NCI-H345 (cell line): ENCODE measurements at regions not wholly inside any gene's neighbourhood (a gene's known extent, or its start where the extent isn't known, plus 50 kb on each side); places are given as distances from the start of the nearest gene placed in this dataset.

ENCODE experiments used
- DNase-seq: peaks from one replicate; lab custom pipeline; 2025; lab: John Stamatoyannopoulos, UW

DNA sequence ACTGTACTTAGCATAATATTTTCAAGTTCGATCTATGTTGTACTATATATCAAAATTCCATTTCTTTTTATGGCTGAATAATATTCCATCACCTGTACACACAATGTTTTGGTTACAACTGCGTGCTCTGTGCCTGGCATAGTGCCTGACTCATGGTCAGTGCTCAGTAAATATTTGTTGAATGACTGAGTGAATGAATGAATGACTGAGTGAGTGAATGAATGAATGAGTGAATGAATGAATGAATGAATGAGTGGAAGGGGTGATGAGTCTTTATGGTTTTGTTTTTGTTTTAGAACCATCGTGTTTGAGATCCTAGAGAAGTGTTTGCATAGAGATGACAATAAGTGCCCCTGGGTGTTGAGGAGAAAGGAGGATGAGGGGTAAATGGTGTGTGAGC is 155.3 kb downstream of the MRM1 start:
- DNase-seq = no peak

DNA sequence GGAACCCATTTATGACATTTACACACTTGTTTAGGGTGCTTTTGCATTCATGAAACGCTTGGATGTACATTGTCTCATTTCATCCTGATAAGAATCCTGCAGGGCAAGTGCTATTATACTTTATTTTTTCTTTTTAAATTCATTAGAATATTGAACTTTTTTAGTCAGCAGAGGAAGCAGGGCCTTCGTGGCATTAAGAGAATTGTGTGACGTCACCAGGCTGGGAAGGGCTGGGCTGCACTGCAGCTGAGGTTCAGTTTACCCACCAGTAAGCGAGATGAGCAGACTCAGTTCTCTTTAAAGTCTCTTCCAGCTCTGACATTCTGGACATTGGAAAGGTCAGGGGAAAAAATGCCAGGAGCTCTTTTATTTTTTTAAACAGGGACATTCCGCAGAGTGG is 159.0 kb downstream of the MRM1 start:
- DNase-seq = no peak

DNA sequence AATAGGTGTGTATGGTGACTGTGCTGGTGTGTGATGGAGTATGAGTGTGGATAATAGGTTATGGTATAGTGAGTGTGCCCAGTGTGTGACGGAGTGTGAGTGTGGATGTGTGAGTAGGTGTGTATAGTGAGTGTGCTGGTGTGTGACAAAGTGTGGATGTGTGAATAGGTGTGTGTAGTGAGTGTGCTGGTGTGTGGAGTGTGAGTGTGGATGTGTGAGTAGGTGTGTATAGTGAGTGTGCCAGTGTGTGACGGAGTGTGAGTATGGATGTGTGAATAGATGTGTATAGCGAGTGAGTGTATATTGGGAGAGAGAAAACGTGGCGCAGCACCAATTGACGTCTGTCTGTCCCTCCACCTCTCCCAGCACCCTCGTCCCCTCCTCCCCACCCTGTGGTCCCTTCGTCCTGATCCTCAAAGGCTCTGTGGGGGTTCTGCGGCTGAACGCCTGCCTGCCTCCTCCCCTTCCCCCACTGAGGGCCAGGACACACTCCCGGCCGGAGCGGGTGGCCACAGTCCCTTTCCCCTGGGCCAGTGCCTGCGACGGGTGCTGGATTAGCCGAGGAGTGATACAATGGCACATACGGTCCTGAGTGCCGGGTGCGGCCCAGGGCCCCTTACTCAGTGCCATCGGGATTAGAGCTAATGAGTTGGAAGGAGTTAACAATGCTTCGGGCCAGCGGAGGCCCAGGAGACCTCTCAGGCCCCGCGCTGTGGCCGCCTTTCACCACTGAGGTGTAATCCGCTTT is 160.0 kb downstream of the MRM1 start:
- no peak for DNase-seq

DNA sequence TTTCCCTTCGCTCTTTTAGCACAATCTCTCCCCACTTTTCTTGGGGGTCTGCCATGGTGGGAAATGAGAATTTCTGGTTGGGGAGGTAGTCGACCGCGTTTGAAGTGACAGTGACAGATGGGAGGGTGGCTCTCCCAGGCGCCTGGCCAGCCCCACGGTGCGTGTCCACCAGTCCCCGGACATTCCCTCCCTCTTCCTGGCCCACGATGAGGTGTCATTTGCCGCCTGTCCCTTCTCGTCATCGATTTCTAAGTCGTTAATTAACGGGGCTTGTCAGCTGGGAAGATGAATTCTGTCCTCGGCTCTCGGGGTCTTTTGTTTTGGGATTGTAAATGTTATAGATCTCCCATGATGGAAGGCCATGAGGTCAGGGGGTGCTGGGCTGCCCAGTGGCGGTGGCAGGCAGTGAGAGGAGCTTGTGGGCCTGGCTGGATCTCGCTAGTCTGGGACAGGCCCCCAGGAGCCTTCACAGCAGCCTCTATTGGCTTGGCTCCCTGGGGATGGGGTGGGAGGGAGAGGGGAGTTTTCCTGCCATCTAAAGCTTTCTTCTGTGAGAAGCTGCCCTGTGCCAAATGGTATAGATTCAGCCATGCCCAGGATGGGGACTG is 164.2 kb downstream of the MRM1 start:
- no peak for DNase-seq

DNA sequence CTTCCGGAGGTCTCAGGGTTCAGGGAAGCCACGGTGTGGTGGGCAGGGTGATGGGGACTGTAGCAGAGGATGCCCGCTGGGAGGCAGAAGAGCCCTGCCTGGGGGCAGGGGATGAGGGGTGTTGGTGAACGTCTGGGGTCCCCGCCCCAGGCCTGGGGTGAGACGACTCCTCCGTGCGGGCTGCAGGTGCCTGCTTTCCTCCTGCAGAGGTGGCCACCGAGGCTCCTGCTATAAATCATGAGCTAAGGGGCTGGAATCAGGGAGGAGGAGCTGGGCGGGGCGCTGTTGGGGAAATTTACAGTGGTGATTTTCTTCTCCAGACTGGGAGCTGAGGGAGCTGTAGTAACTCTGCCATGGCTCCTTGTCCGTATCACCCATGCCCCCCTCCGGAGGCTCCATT is 167.0 kb downstream of the MRM1 start:
- no peak for DNase-seq

DNA sequence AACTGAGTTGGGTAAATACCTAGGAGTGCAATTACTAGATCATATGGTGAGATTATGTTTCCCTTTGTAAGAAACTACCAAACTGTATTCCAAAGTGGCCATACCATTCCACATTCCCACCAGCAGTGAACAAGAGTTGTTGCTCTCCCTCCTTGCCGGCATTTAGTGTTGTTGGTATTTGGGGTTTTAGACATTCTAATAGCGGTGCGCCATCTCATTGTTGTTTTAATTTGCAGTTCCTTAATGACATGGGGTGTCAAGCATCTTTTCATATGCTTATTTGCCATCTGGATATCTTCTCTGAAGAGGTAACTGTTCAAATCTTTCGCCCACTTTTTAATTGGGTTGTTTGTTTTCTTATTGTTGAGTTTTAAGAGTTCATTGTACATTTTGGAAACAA is 164.2 kb upstream of the LHX1 start:
- no peak for DNase-seq

DNA sequence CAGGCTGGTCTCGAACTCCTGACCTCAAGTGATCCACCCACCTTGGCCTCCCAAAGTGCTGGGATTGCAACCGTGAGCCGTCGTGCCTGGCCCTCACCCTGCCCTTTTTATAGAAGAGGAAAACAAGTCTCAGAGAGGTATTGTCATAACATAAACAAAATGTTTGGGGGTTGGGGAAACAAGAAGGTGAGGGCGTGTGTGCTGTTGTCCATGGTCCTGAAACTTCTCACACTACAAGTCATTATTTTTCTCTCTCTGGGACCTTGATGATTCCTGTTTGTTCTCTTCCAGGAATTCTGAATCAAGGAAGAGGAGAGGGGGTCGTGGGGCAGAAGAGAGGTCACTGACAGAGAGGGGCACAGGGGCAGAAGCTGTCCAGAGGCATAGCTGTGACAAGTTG is 160.2 kb upstream of the LHX1 start:
- no peak for DNase-seq

DNA sequence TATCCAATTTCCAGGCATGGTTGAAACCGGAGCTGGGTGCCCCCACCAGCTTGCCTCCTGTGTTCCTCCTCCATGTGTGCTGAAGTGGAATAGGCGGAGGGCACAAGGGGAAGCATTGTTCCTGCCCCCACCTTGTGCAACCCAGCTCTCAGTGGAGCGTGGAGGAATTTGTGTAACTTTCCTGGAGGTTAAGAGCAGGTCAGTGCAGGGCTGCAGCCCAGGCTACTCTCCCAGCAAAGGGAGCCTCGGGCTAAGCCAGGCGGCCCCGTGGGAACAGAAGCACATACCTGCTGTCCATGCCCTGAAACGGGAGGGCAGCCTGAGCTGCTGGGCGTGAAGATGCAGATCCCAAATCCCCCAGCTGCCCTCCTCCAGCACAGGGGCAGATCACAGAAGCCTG is 158.8 kb upstream of the LHX1 start:
- no peak for DNase-seq

DNA sequence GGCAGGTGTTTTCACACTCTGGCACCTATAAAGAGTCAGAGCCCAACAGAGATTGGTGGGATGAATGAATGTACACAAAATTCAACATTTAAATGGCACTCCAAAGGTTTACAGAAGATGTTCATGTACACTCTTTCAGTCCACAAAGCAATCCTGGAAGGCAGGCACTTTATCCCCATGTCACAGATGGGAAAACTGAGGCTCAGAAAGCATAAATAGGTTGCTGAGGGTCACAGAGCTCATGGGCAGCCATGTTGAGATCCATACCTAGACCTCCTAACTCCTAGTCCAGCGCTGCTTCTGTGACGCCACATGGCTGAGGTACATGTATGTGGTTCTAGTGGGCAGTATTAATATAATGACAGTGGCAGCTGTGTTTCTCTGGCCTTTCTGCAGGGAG is 157.7 kb upstream of the LHX1 start:
- no peak for DNase-seq

DNA sequence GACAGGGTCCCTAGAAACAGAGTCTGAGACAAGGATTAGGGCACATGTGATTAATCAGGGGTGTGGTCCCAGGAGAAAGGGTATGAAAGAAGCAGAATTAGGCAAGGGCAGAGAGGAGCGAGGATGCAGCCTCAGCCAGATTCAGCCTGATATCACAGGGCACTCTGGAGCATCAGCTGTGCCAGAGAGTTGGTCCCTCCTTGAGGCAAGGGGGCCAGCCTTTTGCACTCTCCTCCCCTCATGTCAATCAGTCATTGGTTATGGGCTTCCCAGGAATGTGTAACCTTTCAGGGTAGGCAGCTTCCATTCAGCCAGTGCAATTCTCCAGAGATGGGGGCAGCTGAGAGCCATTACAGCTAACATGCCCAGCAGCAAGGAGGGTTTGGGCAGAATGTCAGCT is 152.6 kb upstream of the LHX1 start:
- no peak for DNase-seq

DNA sequence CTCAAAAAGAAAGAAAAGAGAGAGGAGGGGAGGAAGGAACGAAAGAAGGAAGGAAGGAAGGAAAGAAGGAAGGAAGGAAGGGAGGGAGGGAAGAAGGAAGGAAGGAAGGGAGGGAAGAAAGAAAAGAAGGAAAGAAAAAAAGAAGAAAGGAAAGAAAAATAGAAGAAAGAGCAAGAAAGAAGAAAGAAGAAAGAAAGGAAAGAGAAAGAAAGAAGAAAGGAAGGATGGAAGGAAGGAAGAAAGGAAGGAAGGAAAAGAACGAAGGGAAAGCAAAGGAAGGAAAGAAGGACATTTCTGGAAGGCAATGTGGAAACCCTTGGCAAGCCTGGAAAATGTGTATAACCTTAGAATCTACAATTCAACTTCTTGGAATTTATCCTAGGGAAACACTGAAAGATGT is 150.4 kb upstream of the LHX1 start:
- DNase-seq = no peak

DNA sequence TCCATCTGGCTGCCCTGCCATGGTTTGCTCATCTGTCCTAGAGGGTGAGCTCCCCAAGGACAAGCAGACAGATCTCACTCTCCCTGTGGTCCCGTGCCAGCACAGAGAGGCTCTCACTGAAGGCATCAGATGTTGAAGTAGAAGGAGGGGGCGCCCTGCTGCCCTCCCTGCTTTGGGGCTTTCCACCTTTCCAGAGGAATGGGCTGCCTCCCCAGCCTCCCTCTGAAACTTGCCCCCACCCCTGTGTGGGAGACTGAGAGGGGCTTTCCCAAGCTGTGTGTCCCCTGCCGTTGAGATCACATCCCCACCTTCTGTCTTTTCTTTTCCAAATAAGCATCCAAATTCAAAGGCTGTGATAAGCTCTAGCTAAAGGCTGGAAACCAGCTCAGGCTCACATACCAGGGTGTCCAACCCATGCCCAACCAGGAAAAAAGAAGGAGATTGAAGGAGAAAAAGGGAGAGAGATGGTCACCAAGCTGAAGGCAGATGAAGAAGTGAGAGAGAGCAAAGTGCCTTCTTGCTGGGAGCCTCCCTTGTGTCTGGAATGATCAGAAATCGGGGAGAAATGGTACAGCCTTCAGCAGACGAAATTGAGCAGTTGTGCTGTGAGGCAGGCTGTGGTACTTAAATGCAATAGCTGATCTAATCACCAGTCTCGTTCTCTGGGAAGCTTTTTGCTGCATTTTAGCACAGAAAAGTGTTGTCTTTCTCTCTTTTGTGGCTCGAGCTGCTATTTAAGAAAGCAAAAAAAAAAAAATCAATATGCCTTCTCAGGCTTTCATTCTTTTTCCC is 145.9 kb upstream of the LHX1 start:
- no peak for DNase-seq

DNA sequence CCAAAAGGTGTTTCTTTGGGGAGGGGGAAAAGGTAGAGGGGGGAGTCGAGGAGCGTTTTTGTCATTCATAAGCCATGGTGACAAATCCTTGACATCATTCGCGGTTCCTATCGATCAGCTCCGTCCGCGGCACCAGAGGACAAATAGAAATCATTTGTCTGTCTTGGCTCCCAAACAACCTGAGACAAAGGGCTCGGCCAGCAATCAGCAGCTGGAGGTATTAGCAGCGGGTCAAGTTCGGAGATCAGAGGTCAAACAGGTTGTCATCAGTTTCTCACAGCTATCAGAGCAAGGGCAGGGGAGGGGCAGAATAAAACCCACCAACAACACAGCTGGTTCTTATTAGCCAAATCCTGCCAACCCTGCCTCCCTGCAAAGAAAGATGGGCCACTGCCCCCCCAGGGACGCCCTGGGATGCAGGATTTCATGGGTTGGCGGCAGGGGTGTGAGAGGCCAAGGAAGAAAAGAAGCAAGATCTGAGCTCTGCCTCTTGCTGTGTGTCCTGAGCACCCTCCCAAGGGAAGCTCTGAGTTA is 145.3 kb upstream of the LHX1 start:
- no peak for DNase-seq

DNA sequence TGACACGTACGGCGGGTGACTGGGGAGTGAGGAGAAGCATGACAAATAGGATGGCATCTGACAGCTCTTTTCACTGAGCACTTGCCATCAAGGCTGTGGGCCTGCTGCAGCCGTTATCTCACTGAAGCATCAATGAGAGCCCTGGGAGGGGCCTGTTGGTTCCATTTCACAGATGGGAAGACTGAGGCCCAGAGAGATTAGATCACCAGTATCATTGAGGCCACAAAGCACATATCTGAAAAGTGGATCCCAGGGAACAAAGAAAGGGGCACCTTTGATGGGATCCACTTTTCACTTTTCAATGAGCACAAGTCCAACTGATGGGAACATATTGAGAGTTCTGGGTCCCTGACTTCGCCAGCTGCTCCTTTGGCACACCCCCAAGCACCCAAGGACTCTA is 144.4 kb upstream of the LHX1 start:
- no peak for DNase-seq

DNA sequence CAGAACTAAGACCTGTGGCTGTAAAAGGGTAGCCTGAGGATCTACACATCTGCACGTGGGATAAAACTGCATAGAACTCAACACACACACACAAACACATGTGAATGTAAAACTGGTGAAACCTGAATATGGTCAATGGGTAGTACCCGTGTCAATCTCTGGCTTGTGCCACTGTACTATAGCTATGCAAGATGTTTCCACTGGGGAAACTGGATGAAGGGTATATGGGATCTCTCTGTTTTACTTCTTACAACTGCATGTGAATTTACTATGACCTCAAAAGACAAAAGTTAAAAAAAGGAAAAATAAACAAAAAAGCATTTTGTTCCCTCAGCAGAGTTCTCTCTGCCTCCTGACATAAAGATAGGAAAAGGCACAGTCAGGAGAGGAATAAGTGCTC is 143.3 kb upstream of the LHX1 start:
- DNase-seq = no peak

DNA sequence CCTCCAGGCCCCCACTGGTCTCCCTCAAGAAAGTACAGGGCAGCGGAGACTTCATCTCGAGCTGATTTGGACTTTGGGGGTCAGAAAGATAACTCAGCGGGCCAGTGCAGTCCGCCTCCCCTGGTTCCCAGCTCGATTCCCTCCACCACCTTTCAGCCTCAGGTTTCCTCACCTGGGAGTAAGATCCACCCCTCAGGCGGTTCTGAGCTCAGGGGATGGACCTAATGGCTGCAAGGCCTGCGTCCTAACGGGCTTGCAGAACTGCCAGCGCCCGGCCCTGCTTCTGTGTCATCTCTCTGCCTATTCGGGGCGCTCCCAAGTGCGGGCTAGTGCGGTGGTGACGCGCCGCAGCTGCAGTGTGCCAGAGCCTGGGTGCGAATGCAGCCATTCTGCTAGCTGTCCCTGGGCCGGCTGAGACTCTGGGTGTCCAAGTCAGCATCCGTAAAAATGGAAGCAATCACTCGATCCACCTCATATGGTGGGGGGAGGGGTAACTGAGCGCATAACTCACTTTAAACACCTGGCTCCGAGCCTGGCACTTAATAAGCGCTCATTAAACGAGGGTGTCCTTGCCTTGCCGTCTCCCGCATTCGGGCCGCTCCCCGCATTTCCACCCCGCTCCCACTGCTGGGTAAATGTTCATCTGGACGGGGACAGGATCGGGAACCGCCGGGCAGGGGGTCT is 129.6 kb upstream of the LHX1 start:
- no peak for DNase-seq

DNA sequence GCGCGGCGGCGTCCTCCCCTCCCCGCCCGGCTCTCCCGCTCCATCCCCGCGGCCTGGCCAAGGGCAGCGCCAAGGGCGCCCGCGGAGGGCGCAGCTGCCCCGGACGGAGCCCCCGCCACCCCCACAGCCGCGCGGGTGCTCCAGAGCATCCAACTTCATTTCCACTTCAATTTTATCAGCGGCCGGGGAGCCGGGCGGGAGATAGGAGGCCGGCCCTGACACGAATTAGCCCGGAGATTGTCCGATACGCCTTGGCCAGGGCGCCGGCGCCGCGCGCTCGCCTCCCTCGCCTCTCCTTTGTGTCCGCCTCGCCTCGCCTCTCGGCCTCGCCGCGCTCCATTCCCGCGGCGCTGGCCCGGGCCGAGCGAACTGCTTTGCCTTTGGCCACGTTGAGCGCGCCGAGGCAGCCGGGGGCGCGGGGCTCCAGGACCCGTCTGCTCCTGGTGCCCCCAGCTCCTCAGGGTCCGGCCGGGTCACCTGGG is 129.1 kb upstream of the LHX1 start:
- DNase-seq = peak; percentile 19

DNA sequence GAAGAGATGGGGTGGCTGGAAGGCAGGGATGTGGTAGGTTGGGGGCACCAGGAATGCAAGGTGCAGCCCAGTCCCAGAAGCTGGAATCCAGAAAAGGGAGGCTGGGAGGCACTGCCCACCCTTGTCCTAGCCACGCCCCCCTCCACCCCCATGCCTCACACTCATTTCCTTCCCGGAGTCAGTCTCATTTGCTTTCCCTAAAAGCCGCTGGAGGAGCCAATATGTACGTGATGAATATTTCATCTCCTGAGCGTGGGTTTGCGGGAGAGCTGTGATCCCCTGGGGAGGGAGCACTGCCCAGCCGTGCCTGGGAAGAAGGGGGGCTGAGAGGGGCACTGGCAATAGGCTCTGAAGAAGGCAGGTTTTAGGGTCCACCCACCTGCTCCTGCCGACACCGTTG is 124.5 kb upstream of the LHX1 start:
- DNase-seq = no peak

DNA sequence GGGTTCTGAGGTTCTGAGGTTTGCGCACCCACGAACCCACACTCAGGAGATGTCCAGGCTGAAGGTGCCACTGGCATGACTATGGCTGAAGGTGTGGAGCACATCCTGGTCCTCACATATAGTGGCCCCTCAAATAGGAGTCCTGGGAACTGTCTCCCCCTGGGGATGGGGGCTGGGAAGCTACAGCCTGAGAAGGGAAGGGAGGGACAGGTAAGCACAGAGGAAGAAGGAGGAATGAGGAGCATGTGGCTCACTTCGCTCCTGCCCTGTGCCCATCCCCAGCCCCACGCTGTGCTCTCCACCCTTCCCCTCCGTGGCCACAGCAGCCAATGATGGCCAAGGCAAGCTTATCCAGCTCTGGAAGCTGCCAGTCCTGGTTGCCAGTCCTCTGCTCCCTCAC is 123.9 kb upstream of the LHX1 start:
- DNase-seq = no peak

DNA sequence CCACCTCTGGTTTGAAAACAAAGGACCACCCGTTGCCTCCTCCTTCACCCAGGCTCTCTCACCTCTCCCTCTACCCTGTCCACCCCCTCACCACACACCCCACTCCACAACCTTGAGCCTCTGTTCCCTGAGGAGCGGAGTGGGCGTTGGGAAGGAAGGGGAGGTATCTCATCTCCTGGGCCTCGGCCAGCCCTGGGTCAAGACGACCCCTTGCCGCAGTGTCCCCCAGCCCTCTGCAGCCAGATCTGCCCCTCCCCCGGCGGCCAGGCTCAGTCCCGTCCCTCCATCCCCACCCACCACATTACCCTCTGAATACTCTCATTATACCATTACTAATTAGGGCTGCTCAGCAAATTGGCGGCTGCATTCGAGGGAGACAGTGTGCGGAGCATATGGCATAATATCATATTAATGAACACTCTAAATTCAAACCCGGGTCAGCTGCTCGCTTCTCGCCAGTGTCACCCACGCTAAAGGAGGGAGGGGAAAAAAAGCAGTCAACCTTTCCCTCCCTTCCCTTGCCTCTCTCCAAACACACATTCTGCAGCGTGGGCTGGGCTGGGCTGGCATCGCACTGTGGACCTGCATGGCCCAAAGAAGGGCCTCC is 123.2 kb upstream of the LHX1 start:
- no peak for DNase-seq

DNA sequence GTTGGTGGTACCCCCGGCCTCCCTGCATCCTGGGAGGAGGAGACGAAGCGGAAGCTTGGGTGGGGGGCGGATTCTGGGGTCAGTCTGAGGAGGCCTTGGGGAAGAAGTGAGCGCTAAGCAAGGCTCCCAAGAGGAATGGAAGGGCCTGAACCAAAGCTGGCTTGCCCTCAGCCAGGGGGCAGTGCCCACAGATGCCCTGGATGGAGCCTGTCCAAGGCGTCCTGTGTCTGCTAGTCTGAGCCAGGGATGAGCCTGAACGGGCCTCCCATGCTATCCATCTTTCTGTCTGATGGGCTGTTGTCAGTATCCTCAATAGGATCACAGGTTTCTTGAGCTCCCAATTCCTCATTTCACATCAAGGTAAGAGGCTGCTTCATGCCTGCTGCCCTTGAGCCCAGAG is 122.3 kb upstream of the LHX1 start:
- no peak for DNase-seq
